Adrenal gland (tissue), 9 donors: ENCODE measurements at regions not wholly inside any gene's neighbourhood (a gene's known extent, or its start where the extent isn't known, plus 50 kb on each side); places are given as distances from the start of the nearest gene placed in this dataset.
"Not testable (repeated sequence)": the region's sequence is repeated elsewhere in the genome, so short reads cannot be mapped to it uniquely, and the experiment has no call there.

Experiments used
- DNase-seq, 7 donors: peaks; one replicate each; pipeline ENCODE4 v3.0.0-alpha.2; 2019 to 2020
- H3K27ac ChIP-seq, 5 donors: fragments of 200-600 bp; sonication (generic) in 4 of 5; 1 replicate in 3 of 5; 2 replicates in 2 of 5; pipeline versions ENCODE4 v1.5.1 to v1.8.0; 2016 to 2020; ENCODE audit warnings: mild to moderate bottlenecking in 1 of 5
- H3K27me3 ChIP-seq: fragments of 200-600 bp; 2 replicates; pipeline ENCODE4 v1.8.0; 2021
- H3K36me3 ChIP-seq, 2 donors: fragments of 200-600 bp; replicated peaks in 1 of 2; 1 replicate in 1 of 2; 2 replicates in 1 of 2; pipeline versions ENCODE4 v1.5.1 to v1.8.0; 2018 to 2022
- H3K4me1 ChIP-seq, 2 donors: fragments of 200-600 bp; replicated peaks in 1 of 2; 1 replicate in 1 of 2; 2 replicates in 1 of 2; pipeline versions ENCODE4 v1.5.1 to v1.8.0; 2018 to 2021
- H3K4me3 ChIP-seq, 4 donors: fragments of 200-600 bp; sonication (generic) in 3 of 4; one replicate each; pipeline ENCODE4 v1.5.1; 2016 to 2018
- H3K9me3 ChIP-seq, 3 donors: fragments of 200-600 bp; sonication (generic) in 1 of 3; replicated peaks in 1 of 3; 1 replicate in 2 of 3; 2 replicates in 1 of 3; pipeline versions ENCODE4 v1.5.1 to v1.8.0; 2016 to 2021
- POLR2A ChIP-seq, 2 donors: fragments of 450-650 bp; IDR thresholded peaks; one replicate each; pipeline ENCODE4 v1.6.1; 2017; ENCODE audit warnings: antibody characterized with exemption in 2 of 2, mild to moderate bottlenecking in 2 of 2, moderate library complexity in 1 of 2
- WGBS, 4 donors: extraction: QIAGEN DNeasy Blood & Tissue Kit in 2 of 4; methylation state at CpG; one replicate each; pipeline versions ENCODE4 v1.1.5 to v1.1.7; 2013 to 2017; 5-methylcytosine and 5-hydroxymethylcytosine counted together
- intact Hi-C, 2 donors: fragments of 100-400 bp; cut with DNase I; formaldehyde crosslinking; loops; one replicate each; pipeline versions ENCODE4 v1.14.1 to v1.15.0; 2022 to 2023
- TF ChIP-seq, protein P1 (sequence below), 6 experiments: fragments of 450-650 bp in 4 of 6; fragments of 200-600 bp in 2 of 6; sonication (generic) in 1 of 6; IDR thresholded peaks; 1 replicate in 5 of 6; 2 replicates in 1 of 6; pipeline versions ENCODE4 v1.5.1 to v1.8.0; 2016 to 2021; ENCODE audit warnings: antibody characterized with exemption in 6 of 6, mild to moderate bottlenecking in 2 of 6, moderate library complexity in 1 of 6
- donor health status: healthy with polysubstance abuse.
- donor health status: Bipolar disorder and iron deficiency.
- donor health status: DM: yes; HTN: yes; CAD: no.
- donor health status: DM: no; HTN: no; CAD: no.
- donor health status: DM: no; HTN: no; CAD: no.

DNA sequence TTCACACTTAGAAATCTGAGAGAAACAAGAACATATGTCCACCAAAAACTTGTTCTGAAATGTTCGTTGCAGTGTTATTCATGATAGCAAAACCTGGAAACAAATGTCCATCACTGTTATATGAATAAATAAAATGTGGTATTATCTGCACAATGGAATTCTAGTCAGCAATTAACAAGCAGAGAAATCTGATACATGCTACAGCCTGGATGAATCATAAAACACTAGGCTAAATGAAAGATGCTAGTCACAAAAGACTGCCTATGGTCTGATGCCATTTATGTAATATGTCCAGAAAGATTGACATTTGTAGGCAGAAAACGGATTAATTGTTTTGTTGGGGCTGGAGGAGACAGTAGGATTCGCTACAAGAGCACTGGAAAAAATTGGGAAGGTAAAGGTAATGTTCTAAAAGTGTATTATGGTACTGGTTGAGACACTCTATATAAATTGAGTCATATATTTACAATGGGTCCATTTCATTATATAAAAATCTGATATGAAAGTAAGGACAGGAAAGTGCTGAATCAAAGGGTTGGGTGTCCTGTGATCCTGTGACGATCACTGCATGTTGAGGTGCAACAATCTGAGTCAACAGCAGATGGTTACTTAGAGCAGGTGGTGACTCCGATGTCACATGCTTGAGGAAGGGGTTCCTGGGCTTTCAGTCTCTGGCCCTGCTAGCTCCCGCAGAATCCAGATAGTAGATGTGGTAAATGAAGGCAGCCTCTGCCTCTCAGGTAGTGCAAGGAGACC is 102.1 kb upstream of the NBPF4 start:
- H3K36me3 ChIP-seq = no peaks in the 10 kb centered on the region
- H3K9me3 ChIP-seq = no peaks in the 10 kb centered on the region
- no peak for DNase-seq
- intact Hi-C loops = no loop called here
- WGBS, 4 donors = 64 to 70% (median 67%) methylated on average over 6 of the region's 6 CpGs
- no peaks in the 10 kb centered on the region for H3K27me3 ChIP-seq
- no peak overlapping the region for H3K27ac ChIP-seq
- no peak overlapping the region for H3K4me3 ChIP-seq
- H3K4me1 ChIP-seq = no peaks in the 10 kb centered on the region
- TF ChIP-seq, protein P1, sequence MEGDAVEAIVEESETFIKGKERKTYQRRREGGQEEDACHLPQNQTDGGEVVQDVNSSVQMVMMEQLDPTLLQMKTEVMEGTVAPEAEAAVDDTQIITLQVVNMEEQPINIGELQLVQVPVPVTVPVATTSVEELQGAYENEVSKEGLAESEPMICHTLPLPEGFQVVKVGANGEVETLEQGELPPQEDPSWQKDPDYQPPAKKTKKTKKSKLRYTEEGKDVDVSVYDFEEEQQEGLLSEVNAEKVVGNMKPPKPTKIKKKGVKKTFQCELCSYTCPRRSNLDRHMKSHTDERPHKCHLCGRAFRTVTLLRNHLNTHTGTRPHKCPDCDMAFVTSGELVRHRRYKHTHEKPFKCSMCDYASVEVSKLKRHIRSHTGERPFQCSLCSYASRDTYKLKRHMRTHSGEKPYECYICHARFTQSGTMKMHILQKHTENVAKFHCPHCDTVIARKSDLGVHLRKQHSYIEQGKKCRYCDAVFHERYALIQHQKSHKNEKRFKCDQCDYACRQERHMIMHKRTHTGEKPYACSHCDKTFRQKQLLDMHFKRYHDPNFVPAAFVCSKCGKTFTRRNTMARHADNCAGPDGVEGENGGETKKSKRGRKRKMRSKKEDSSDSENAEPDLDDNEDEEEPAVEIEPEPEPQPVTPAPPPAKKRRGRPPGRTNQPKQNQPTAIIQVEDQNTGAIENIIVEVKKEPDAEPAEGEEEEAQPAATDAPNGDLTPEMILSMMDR (IDR thresholded peaks at IDR 0.05) = no peak
- no peak for TF ChIP-seq POLR2A (IDR thresholded peaks at IDR 0.05)

GRCh38 chr1:108357802-108358201 is 92.3 kb upstream of the NBPF6 start:
- Histone ChIP-seq H3K36me3 (no peaks in the 10 kb centered on the region), H3K27ac (no peak overlapping the region), H3K4me3 (no peak overlapping the region), H3K27me3 (no peaks in the 10 kb centered on the region), H3K9me3 (no peaks in the 10 kb centered on the region), H3K4me1 (no peaks in the 10 kb centered on the region)
- intact Hi-C loops = no loop called here
- 48 to 70% (median 54%) methylated on average over 2 of the region's 2 CpGs for WGBS, 4 donors
- TF ChIP-seq POLR2A (IDR thresholded peaks at IDR 0.05) = no peak
- TF ChIP-seq, protein P1 (IDR thresholded peaks at IDR 0.05) = no peak
- no peak for DNase-seq

DNA sequence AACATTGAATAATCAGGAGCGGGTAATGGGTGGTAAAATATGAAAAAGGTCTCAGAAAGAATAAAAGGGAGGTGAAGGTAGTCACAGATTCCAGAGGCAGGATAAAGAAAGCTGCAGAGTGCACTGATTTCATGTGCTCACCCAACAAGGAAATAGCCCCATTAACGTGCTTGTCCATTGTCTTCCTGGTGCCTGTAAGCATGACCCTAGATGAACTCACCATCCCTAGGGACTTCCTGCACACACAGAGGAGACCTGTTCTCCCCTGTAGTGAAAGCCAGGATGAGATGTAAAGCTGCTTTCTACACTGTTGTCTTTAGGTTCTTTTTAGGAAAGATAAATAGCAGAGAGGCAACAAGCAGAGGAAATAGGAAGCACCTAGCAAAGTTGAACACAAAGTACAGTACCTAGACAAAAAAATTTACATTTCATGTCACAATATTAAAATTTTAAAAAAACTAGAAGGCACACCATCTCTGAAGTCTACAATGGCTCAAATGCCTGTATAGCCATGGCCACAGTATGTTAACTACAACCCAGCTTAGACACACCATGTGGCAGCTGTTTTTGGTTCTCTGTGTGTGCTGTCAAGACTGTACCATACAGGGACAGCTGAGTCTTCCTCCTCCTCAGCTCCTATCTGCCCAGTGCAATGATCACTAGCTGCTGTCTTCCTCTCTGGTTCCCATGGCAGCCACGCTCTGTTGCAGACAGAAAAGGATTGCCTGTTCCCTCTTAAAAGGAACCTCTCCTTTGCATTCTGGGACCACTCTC is 69.9 kb upstream of the NBPF6 start:
- H3K27me3 ChIP-seq, H3K4me3 ChIP-seq, H3K27ac ChIP-seq, H3K4me1 ChIP-seq, intact Hi-C loops, H3K36me3 ChIP-seq, H3K9me3 ChIP-seq, DNase-seq: not testable (repeated sequence)
- WGBS, 4 donors = no CpG with 5 or more reads among the region's 3 CpGs
